ENCODE measurements at regions not wholly inside any gene's neighbourhood (a gene's known extent, or its start where the extent isn't known, plus 50 kb on each side); places are given as distances from the start of the nearest gene placed in this dataset.

GRCh38 chr3:167919590-167919989, 176.1 kb downstream of the GOLIM4 start:
- TF ChIP-seq POLR2AphosphoS5 (IDR thresholded peaks at IDR 0.05) (no peak), CTCF (IDR thresholded peaks at IDR 0.05; ENCODE audit: poor library complexity, severe bottlenecking) (no peak), TAF1 (IDR thresholded peaks at IDR 0.05; ENCODE audit: low read depth) (no peak), SMC3 (conservative IDR thresholded peaks at IDR 0.05; ENCODE audit: poor library complexity) (no peak), EZH2 (IDR thresholded peaks at IDR 0.05; ENCODE audit: borderline replicate concordance, insufficient read depth, low read length, poor library complexity, severe bottlenecking) (no peak), EP300 (conservative IDR thresholded peaks at IDR 0.05; ENCODE audit: poor library complexity, severe bottlenecking) (no peak), RAD21 (conservative IDR thresholded peaks at IDR 0.05) (no peak)

All from neural cell (in vitro differentiated cells).